SK-N-SH treated with all-trans-retinoic acid at 6 μM for 48 hours (cell line): ENCODE measurements at regions not wholly inside any gene's neighbourhood (a gene's known extent, or its start where the extent isn't known, plus 50 kb on each side); places are given as distances from the start of the nearest gene placed in this dataset.

Experiments used
- ATAC-seq: fragments of 200-7000 bp; cut with Tn5 transposase; 3 replicates; pipeline ENCODE4 v1.9.1; 2020; ENCODE audit warnings: mild to moderate bottlenecking, moderate library complexity
- ARNTL ChIP-seq: fragments of 450-650 bp; formaldehyde crosslinking; IDR thresholded peaks from 2 replicates; pipeline ENCODE4 v1.5.0; 2020; ENCODE audit warnings: low read depth, mild to moderate bottlenecking, moderate library complexity, borderline replicate concordance
- BACH2 ChIP-seq: fragments of 250-450 bp; sonication (Bioruptor Pico); IDR thresholded peaks from 2 replicates; pipeline ENCODE4 v1.9.0; 2021; ENCODE audit warnings: mild to moderate bottlenecking, borderline replicate concordance
- CREB5 ChIP-seq: fragments of 250-450 bp; sonication (Bioruptor Pico); IDR thresholded peaks from 2 replicates; pipeline ENCODE4 v1.5.1; 2020; ENCODE audit warnings: low read depth, mild to moderate bottlenecking, moderate library complexity
- CSDC2 ChIP-seq: fragments of 250-450 bp; sonication (Bioruptor Pico); IDR thresholded peaks from 2 replicates; pipeline ENCODE4 v1.5.0; 2020; ENCODE audit warnings: mild to moderate bottlenecking, moderate library complexity
- ESRRG ChIP-seq: fragments of 250-450 bp; sonication (Bioruptor Pico); IDR thresholded peaks from 2 replicates; pipeline ENCODE4 v1.6.1; 2021; ENCODE audit warnings: mild to moderate bottlenecking
- GLIS3 ChIP-seq: fragments of 250-450 bp; sonication (Bioruptor Pico); IDR thresholded peaks from 2 replicates; pipeline ENCODE4 v1.5.0; 2020; ENCODE audit warnings: mild to moderate bottlenecking, moderate library complexity
- POU6F1 ChIP-seq: fragments of 250-450 bp; sonication (Bioruptor Pico); IDR thresholded peaks from 2 replicates; pipeline ENCODE4 v1.8.0; 2021; ENCODE audit warnings: low read depth, mild to moderate bottlenecking, moderate library complexity, borderline replicate concordance
- SNAI2 ChIP-seq: fragments of 250-450 bp; sonication (Bioruptor Pico); IDR thresholded peaks from 2 replicates; pipeline ENCODE4 v1.5.0; 2020; ENCODE audit warnings: mild to moderate bottlenecking, moderate library complexity
- TCF4 ChIP-seq: fragments of 250-450 bp; sonication (Bioruptor Pico); IDR thresholded peaks from 2 replicates; pipeline ENCODE4 v1.8.0; 2021; ENCODE audit warnings: mild to moderate bottlenecking, moderate library complexity, borderline replicate concordance
- TOX ChIP-seq: fragments of 250-450 bp; sonication (Bioruptor Pico); IDR thresholded peaks from 2 replicates; pipeline ENCODE4 v1.8.0; 2021; ENCODE audit warnings: mild to moderate bottlenecking, moderate library complexity, borderline replicate concordance
- TSHZ2 ChIP-seq: fragments of 250-450 bp; sonication (Bioruptor Pico); IDR thresholded peaks from 2 replicates; pipeline ENCODE4 v1.5.0; 2020; ENCODE audit warnings: mild to moderate bottlenecking, moderate library complexity
- ZFP30 ChIP-seq: fragments of 450-650 bp; formaldehyde crosslinking; IDR thresholded peaks from 2 replicates; pipeline ENCODE4 v1.5.0; 2022; ENCODE audit warnings: mild to moderate bottlenecking, moderate library complexity
- ZNF70 ChIP-seq: fragments of 450-650 bp; formaldehyde crosslinking; IDR thresholded peaks from 2 replicates; pipeline ENCODE4 v1.5.0; 2020; ENCODE audit warnings: mild to moderate bottlenecking, moderate library complexity

- TF ChIP-seq POU6F1 (CRISPR knock-in tag) (no peak), BACH2 (CRISPR knock-in tag) (no peak), ZNF70 (CRISPR knock-in tag) (no peak)
Observed at GRCh38 chr1:173411835-173412742, 65.0 kb upstream of the PRDX6 start (continued).

GRCh38 chr1:173413271-173413707, 63.8 kb upstream of the PRDX6 start:
- no peak for ATAC-seq
- TF ChIP-seq CSDC2 (CRISPR knock-in tag) (no peak), GLIS3 (no peak), POU6F1 (CRISPR knock-in tag) (no peak), TOX (CRISPR knock-in tag) (no peak), CREB5 (no peak), TCF4 (CRISPR knock-in tag) (no peak), ZFP30 (CRISPR knock-in tag) (no peak), ESRRG (no peak), TSHZ2 (no peak), ARNTL (CRISPR knock-in tag) (no peak)
- TF ChIP-seq, all 23 proteins: peak for 0

GRCh38 chr1:173414136-173414535, 63.0 kb upstream of the PRDX6 start:
- no peak for ATAC-seq
- TF ChIP-seq CREB5 (no peak), TSHZ2 (no peak), POU6F1 (CRISPR knock-in tag) (no peak), SNAI2 (CRISPR knock-in tag) (no peak)
